H1 (cell line): ENCODE measurements at regions not wholly inside any gene's neighbourhood (a gene's known extent, or its start where the extent isn't known, plus 50 kb on each side); places are given as distances from the start of the nearest gene placed in this dataset.

Source experiments
- ATF2 ChIP-seq: IDR thresholded peaks from 2 replicates; pipeline ENCODE4 v1.6.1; 2012; ENCODE audit warnings: low read length, inconsistent platforms
- ATF3 ChIP-seq: IDR thresholded peaks from 2 replicates; pipeline ENCODE4 v1.6.1; 2011; ENCODE audit warnings: low read depth, mild to moderate bottlenecking, low read length; ENCODE audit not compliant: insufficient read depth
- E2F6 ChIP-seq: IDR thresholded peaks from 2 replicates; pipeline ENCODE4 v1.6.1; 2012; ENCODE audit warnings: inconsistent platforms
- GABPA ChIP-seq: IDR thresholded peaks from 2 replicates; pipeline ENCODE4 v1.6.1; 2011; ENCODE audit warnings: mild to moderate bottlenecking, low read length, moderate library complexity, borderline replicate concordance; ENCODE audit not compliant: insufficient read depth
- GTF2F1 ChIP-seq: IDR thresholded peaks from 2 replicates; pipeline ENCODE4 v1.6.1; 2012; ENCODE audit warnings: low read depth, low read length, improper control_type of control experiment, borderline replicate concordance
- POLR2A ChIP-seq, 2 experiments: IDR thresholded peaks; 1 replicate in 1 of 2; 2 replicates in 1 of 2; pipeline ENCODE4 v1.6.1; 2011; ENCODE audit warnings: low read depth in 2 of 2, low read length in 2 of 2, mild to moderate bottlenecking in 2 of 2; ENCODE audit errors: control extremely low read depth in 1 of 2
- RNF2 ChIP-seq: fragments of 200-900, 300-1000 bp; sonication (generic); IDR thresholded peaks from 2 replicates; pipeline ENCODE4 v1.7.1; 2016; ENCODE audit warnings: borderline replicate concordance, low read depth, mild to moderate bottlenecking, antibody characterized with exemption, low read length; ENCODE audit not compliant: poor library complexity, severe bottlenecking; ENCODE audit errors: missing control alignments
- SAP30 ChIP-seq: fragments of 300-600 bp; sonication (generic); IDR thresholded peaks from 2 replicates; pipeline ENCODE4 v1.7.1; 2012; ENCODE audit warnings: low read length, moderate library complexity, mild to moderate bottlenecking, inconsistent platforms; ENCODE audit not compliant: insufficient read depth, insufficient replicate concordance
- SP2 ChIP-seq: IDR thresholded peaks from 2 replicates; pipeline ENCODE4 v1.6.1; 2012; ENCODE audit warnings: mild to moderate bottlenecking, low read length, inconsistent platforms

- TF ChIP-seq GTF2F1: no peak
- no peak for TF ChIP-seq RNF2
- no peak for TF ChIP-seq GABPA
- TF ChIP-seq POLR2A (IDR thresholded peaks at IDR 0.05; ENCODE audit: control extremely low read depth in 1 of 2, low read depth in 2 of 2, low read length in 2 of 2): no peak
- no peak for TF ChIP-seq E2F6
- TF ChIP-seq SP2: no peak
- no peak for TF ChIP-seq ATF2
- TF ChIP-seq ATF3: no peak
- TF ChIP-seq SAP30: no peak
These were observed 293.1 kb upstream of the ID2 start (continued) for GRCh38 chr2:8388781-8389180.
